ENCODE measurements at regions not wholly inside any gene's neighbourhood (a gene's known extent, or its start where the extent isn't known, plus 50 kb on each side); places are given as distances from the start of the nearest gene placed in this dataset.

- TF ChIP-seq EP300 (IDR thresholded peaks at IDR 0.05; ENCODE audit: low read depth) (no peak), POLR2AphosphoS5 (IDR thresholded peaks at IDR 0.05) (no peak), POLR2A (IDR thresholded peaks at IDR 0.05) (no peak)
Observed at GRCh38 chr3:107962946-107963345, 127.9 kb downstream of the CD47 start.

Measured in transverse colon (tissue), 3 donors.